DND-41 (cell line): ENCODE measurements at regions not wholly inside any gene's neighbourhood (a gene's known extent, or its start where the extent isn't known, plus 50 kb on each side); places are given as distances from the start of the nearest gene placed in this dataset.

Experiments used
- ATAC-seq: fragments of 200-7000 bp; cut with Tn5 transposase; 3 replicates; pipeline ENCODE4 v1.9.1; 2021; ENCODE audit warnings: low read depth; ENCODE audit not compliant: insufficient read depth
- DNase-seq: peaks from one replicate; pipeline ENCODE4 v3.0.0-alpha.2; 2020
- H2AFZ ChIP-seq: 2 replicates; pipeline ENCODE4 v1.6.0; 2012; ENCODE audit warnings: low read depth, low read length
- H3K27ac ChIP-seq: 2 replicates; pipeline ENCODE4 v1.5.1; 2012; ENCODE audit warnings: low read length, inconsistent platforms
- H3K27me3 ChIP-seq: fragments of 200-600 bp; sonication (generic); 2 replicates; pipeline ENCODE4 v1.6.0; 2012; ENCODE audit warnings: low read length, mild to moderate bottlenecking, inconsistent platforms; ENCODE audit not compliant: insufficient read depth, poor library complexity
- H3K36me3 ChIP-seq: 2 replicates; pipeline ENCODE4 v1.5.1; 2012; ENCODE audit warnings: low read length, inconsistent platforms; ENCODE audit not compliant: insufficient read depth
- H3K4me1 ChIP-seq: 2 replicates; pipeline ENCODE4 v1.5.1; 2012; ENCODE audit warnings: mild to moderate bottlenecking, low read length; ENCODE audit not compliant: insufficient read depth
- H3K4me2 ChIP-seq: 2 replicates; pipeline ENCODE4 v1.6.0; 2012; ENCODE audit warnings: mild to moderate bottlenecking, moderate library complexity, low read length, inconsistent platforms; ENCODE audit not compliant: insufficient read depth
- H3K4me3 ChIP-seq, 2 experiments: fragments of 200-600 bp in 1 of 2; shearing (Covaris generic) in 1 of 2; 2 replicates each; pipeline ENCODE4 v1.5.1; 2012 to 2016; ENCODE audit warnings: inconsistent platforms in 2 of 2, low read length in 2 of 2, mild to moderate bottlenecking in 2 of 2, low read depth in 1 of 2, moderate library complexity in 1 of 2
- H3K79me2 ChIP-seq: 2 replicates; pipeline ENCODE4 v1.6.0; 2012; ENCODE audit warnings: low read length, inconsistent platforms; ENCODE audit not compliant: insufficient read depth
- H3K9ac ChIP-seq: 2 replicates; pipeline ENCODE4 v1.6.0; 2012; ENCODE audit warnings: low read depth, mild to moderate bottlenecking, inconsistent platforms, low read length, moderate library complexity
- H3K9me3 ChIP-seq: 2 replicates; pipeline ENCODE4 v1.5.1; 2012; ENCODE audit warnings: low read length, moderate library complexity, mild to moderate bottlenecking, inconsistent platforms; ENCODE audit not compliant: insufficient read depth, severe bottlenecking
- H4K20me1 ChIP-seq: 2 replicates; pipeline ENCODE4 v1.6.0; 2012; ENCODE audit warnings: low read length; ENCODE audit not compliant: insufficient read depth
- CTCF ChIP-seq: IDR thresholded peaks from 2 replicates; pipeline ENCODE4 v1.5.1; 2012; ENCODE audit warnings: borderline replicate concordance, low read length, moderate library complexity, mild to moderate bottlenecking; ENCODE audit not compliant: poor library complexity, severe bottlenecking; ENCODE audit errors: extremely low read depth
- EZH2 ChIP-seq: IDR thresholded peaks from 3 replicates; pipeline ENCODE4 v1.6.1; 2012; ENCODE audit warnings: borderline replicate concordance, low read depth, mild to moderate bottlenecking, moderate library complexity, low read length, inconsistent platforms; ENCODE audit not compliant: severe bottlenecking

GRCh38 chr1:234732671-234733390 is 122.9 kb upstream of the IRF2BP2 start:
- DNase-seq = no peak
- H3K4me1 ChIP-seq = peaks cover 32% of the 10 kb centered on the region
- H4K20me1 ChIP-seq = no peaks in the 10 kb centered on the region
- no peak for ATAC-seq
- no peak overlapping the region for H3K4me3 ChIP-seq
- no peaks in the 10 kb centered on the region for H3K27me3 ChIP-seq
- TF ChIP-seq CTCF (no peak), EZH2 (no peak)
- peak overlapping the region; percentile 58; the same call in 1 of the 2 replicates for H3K27ac ChIP-seq
- H3K79me2 ChIP-seq = no peaks in the 10 kb centered on the region
- H3K9me3 ChIP-seq = no peaks in the 10 kb centered on the region
- no peaks in the 10 kb centered on the region for H3K36me3 ChIP-seq
- H2AFZ ChIP-seq = no peak overlapping the region
- no peak overlapping the region for H3K9ac ChIP-seq
- H3K4me2 ChIP-seq = no peak overlapping the region

GRCh38 chr1:234732260-234732659 is 122.3 kb upstream of the IRF2BP2 start:
- Histone ChIP-seq H2AFZ (no peak overlapping the region), H3K9me3 (no peaks in the 10 kb centered on the region), H3K4me3 (no peak overlapping the region), H4K20me1 (no peaks in the 10 kb centered on the region), H3K4me1 (peaks cover 35% of the 10 kb centered on the region), H3K27me3 (no peaks in the 10 kb centered on the region), H3K9ac (no peak overlapping the region), H3K27ac (peak overlapping the region; percentile 58), H3K36me3 (no peaks in the 10 kb centered on the region), H3K4me2 (no peak overlapping the region), H3K79me2 (no peaks in the 10 kb centered on the region)
- TF ChIP-seq CTCF (no peak), EZH2 (no peak)
- no peak for ATAC-seq
- DNase-seq = no peak

- peak overlapping the region; percentile 58 for H3K27ac ChIP-seq
- H3K27me3 ChIP-seq = no peaks in the 10 kb centered on the region
- H2AFZ ChIP-seq = peak overlapping the region; percentile 9; the same call in 1 of the 2 replicates
- TF ChIP-seq CTCF (no peak), EZH2 (no peak)
- peaks cover 42% of the 10 kb centered on the region for H3K4me1 ChIP-seq
- no peak overlapping the region for H3K9ac ChIP-seq
- no peaks in the 10 kb centered on the region for H4K20me1 ChIP-seq
- no peak overlapping the region for H3K4me3 ChIP-seq
- no peaks in the 10 kb centered on the region for H3K36me3 ChIP-seq
- H3K4me2 ChIP-seq = no peak overlapping the region
- H3K79me2 ChIP-seq = no peaks in the 10 kb centered on the region
- DNase-seq (peak; percentile 22), ATAC-seq (peak; percentile 37; the same call in 1 of the 3 replicates)
- no peaks in the 10 kb centered on the region for H3K9me3 ChIP-seq
Measured at GRCh38 chr1:234731569-234732085, 121.6 kb upstream of the IRF2BP2 start.
